Left renal cortex interstitium (tissue), 4 donors: ENCODE measurements at regions not wholly inside any gene's neighbourhood (a gene's known extent, or its start where the extent isn't known, plus 50 kb on each side); places are given as distances from the start of the nearest gene placed in this dataset.

ENCODE experiments used
- DNase-seq, 4 donors: peaks; one replicate each; pipeline ENCODE4 v3.0.0-alpha.2; 2013; ENCODE audit warnings: low read depth in 4 of 4, low spot score in 2 of 4, missing footprints in 1 of 4

GRCh38 chr6:100153636-100154275 lies 159.7 kb upstream of the MCHR2 start:
- no peak for DNase-seq

GRCh38 chr6:100152201-100152600 lies 158.2 kb upstream of the MCHR2 start:
- DNase-seq, result no peak

- DNase-seq, result no peak
These were observed 151.0 kb upstream of the MCHR2 start for GRCh38 chr6:100144991-100145390.

GRCh38 chr6:100138346-100139022 lies 144.5 kb upstream of the MCHR2 start:
- DNase-seq, result no peak

GRCh38 chr6:100137759-100138158 lies 143.7 kb upstream of the MCHR2 start:
- no peak for DNase-seq

GRCh38 chr6:100136590-100136989 lies 142.6 kb upstream of the MCHR2 start:
- DNase-seq, result no peak

- DNase-seq, result no peak
These were observed 142.0 kb upstream of the MCHR2 start for GRCh38 chr6:100135977-100136376.

GRCh38 chr6:100134703-100135102 lies 140.7 kb upstream of the MCHR2 start:
- DNase-seq, result no peak

GRCh38 chr6:100134297-100134696 lies 140.3 kb upstream of the MCHR2 start:
- DNase-seq, result no peak

GRCh38 chr6:100132005-100132404 lies 138.0 kb upstream of the MCHR2 start:
- no peak for DNase-seq

GRCh38 chr6:100130630-100131029 lies 136.6 kb upstream of the MCHR2 start:
- no peak for DNase-seq

GRCh38 chr6:100126790-100127484 lies 132.9 kb upstream of the MCHR2 start:
- DNase-seq, result no peak

GRCh38 chr6:100121854-100122609 lies 128.0 kb upstream of the MCHR2 start:
- DNase-seq, result no peak

- DNase-seq, result no peak
These were observed 125.2 kb upstream of the MCHR2 start for GRCh38 chr6:100119261-100119660.

- DNase-seq, result no peak
These were observed 124.3 kb upstream of the MCHR2 start for GRCh38 chr6:100118301-100118700.

- no peak for DNase-seq
These were observed 123.7 kb upstream of the MCHR2 start for GRCh38 chr6:100117680-100118079.

- peak; percentile 26 to 67 (median 38) for DNase-seq
These were observed 122.6 kb upstream of the MCHR2 start for GRCh38 chr6:100116411-100117194.

GRCh38 chr6:100115407-100116101 lies 121.5 kb upstream of the MCHR2 start:
- DNase-seq, result no peak

- no peak for DNase-seq
These were observed 119.0 kb upstream of the MCHR2 start for GRCh38 chr6:100112855-100113508.
